ENCODE measurements at regions not wholly inside any gene's neighbourhood (a gene's known extent, or its start where the extent isn't known, plus 50 kb on each side); places are given as distances from the start of the nearest gene placed in this dataset.

- TF ChIP-seq POLR2A (IDR thresholded peaks at IDR 0.05; ENCODE audit: low read depth) (no peak), EP300 (IDR thresholded peaks at IDR 0.05) (no peak), CTCF (IDR thresholded peaks at IDR 0.05) (no peak), POLR2AphosphoS5 (IDR thresholded peaks at IDR 0.05) (no peak)
- no peak overlapping the region for H3K27ac ChIP-seq (replicated peaks in 1 of 4)
- no peaks in the 10 kb centered on the region for H3K27me3 ChIP-seq
- H3K4me1 ChIP-seq: no peaks in the 10 kb centered on the region
- H3K9me3 ChIP-seq: no peaks in the 10 kb centered on the region
- intact Hi-C loops (cut with DNase I): no loop called here
- WGBS: 84% methylated on average over 2 of the region's 2 CpGs
- no peaks in the 10 kb centered on the region for H3K36me3 ChIP-seq
- no peak for DNase-seq (ENCODE audit: extremely low spot score)
- no peak overlapping the region for H3K4me3 ChIP-seq
Observed at GRCh38 chr1:199851439-199852140, 175.9 kb upstream of the NR5A2 start.

- DNase-seq (ENCODE audit: extremely low spot score): no peak
- no peaks in the 10 kb centered on the region for H3K36me3 ChIP-seq
- H3K27me3 ChIP-seq: no peaks in the 10 kb centered on the region
- no peak for TF ChIP-seq POLR2A (IDR thresholded peaks at IDR 0.05; ENCODE audit: low read depth)
- TF ChIP-seq EP300 (IDR thresholded peaks at IDR 0.05): no peak
- TF ChIP-seq CTCF (IDR thresholded peaks at IDR 0.05): no peak
- no peak for TF ChIP-seq POLR2AphosphoS5 (IDR thresholded peaks at IDR 0.05)
- H3K4me1 ChIP-seq: no peaks in the 10 kb centered on the region
- H3K27ac ChIP-seq (replicated peaks in 1 of 4): no peak overlapping the region
- H3K9me3 ChIP-seq: no peaks in the 10 kb centered on the region
- WGBS: 83% methylated on average over 3 of the region's 3 CpGs
- intact Hi-C loops (cut with DNase I): no loop called here
- H3K4me3 ChIP-seq: no peak overlapping the region
Observed at GRCh38 chr1:199854686-199855321, 172.7 kb upstream of the NR5A2 start.

- 46% methylated on average over 4 of the region's 4 CpGs for WGBS
Observed at GRCh38 chr1:199855580-199855979, 171.9 kb upstream of the NR5A2 start.

GRCh38 chr1:199856216-199856780 is 171.2 kb upstream of the NR5A2 start:
- Histone ChIP-seq H3K27me3 (no peaks in the 10 kb centered on the region), H3K36me3 (no peaks in the 10 kb centered on the region), H3K4me1 (no peaks in the 10 kb centered on the region), H3K9me3 (no peaks in the 10 kb centered on the region), H3K4me3 (no peak overlapping the region), H3K27ac (replicated peaks in 1 of 4) (no peak overlapping the region)
- DNase-seq (ENCODE audit: extremely low spot score): no peak
- intact Hi-C loops (cut with DNase I): no loop called here
- 64% methylated on average over 4 of the region's 4 CpGs for WGBS
- TF ChIP-seq CTCF (IDR thresholded peaks at IDR 0.05) (no peak), POLR2A (IDR thresholded peaks at IDR 0.05; ENCODE audit: low read depth) (no peak), POLR2AphosphoS5 (IDR thresholded peaks at IDR 0.05) (no peak)

More at GRCh38 chr1:199855580-199855979, 171.9 kb upstream of the NR5A2 start:
- TF ChIP-seq CTCF (IDR thresholded peaks at IDR 0.05): no peak
- no peak for TF ChIP-seq POLR2A (IDR thresholded peaks at IDR 0.05; ENCODE audit: low read depth)
- TF ChIP-seq POLR2AphosphoS5 (IDR thresholded peaks at IDR 0.05): no peak
- TF ChIP-seq EP300 (IDR thresholded peaks at IDR 0.05): no peak
- no peaks in the 10 kb centered on the region for H3K9me3 ChIP-seq
- no peaks in the 10 kb centered on the region for H3K4me1 ChIP-seq
- no peak overlapping the region for H3K4me3 ChIP-seq
- no peak for DNase-seq (ENCODE audit: extremely low spot score)
- H3K27ac ChIP-seq (replicated peaks in 1 of 4): no peak overlapping the region
- no peaks in the 10 kb centered on the region for H3K27me3 ChIP-seq
- intact Hi-C loops (cut with DNase I): no loop called here
- H3K36me3 ChIP-seq: no peaks in the 10 kb centered on the region
